ENCODE measurements at regions not wholly inside any gene's neighbourhood (a gene's known extent, or its start where the extent isn't known, plus 50 kb on each side); places are given as distances from the start of the nearest gene placed in this dataset.

DNA sequence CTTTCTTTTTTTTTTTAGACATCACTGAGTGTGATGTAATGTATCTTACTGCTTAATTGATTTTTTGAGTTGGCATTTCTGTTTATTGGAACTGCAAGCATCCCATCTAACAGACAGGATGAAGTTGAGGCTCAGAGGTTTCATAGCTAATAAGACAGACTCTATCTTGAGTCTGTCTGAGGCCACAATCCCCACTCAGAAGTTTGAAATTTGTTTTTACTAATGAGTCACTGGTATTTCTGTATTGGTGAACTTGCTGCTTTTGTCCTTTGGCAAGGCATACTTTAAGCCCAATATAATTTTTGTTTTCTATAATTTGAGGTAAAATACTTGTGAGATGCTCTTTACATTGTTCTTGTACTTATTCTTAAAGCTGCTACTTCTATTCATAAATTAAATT lies 491.2 kb downstream of the PSAT1 start:
- TF ChIP-seq POLR2A (IDR thresholded peaks at IDR 0.05) = no peak
- TF ChIP-seq, protein P1, sequence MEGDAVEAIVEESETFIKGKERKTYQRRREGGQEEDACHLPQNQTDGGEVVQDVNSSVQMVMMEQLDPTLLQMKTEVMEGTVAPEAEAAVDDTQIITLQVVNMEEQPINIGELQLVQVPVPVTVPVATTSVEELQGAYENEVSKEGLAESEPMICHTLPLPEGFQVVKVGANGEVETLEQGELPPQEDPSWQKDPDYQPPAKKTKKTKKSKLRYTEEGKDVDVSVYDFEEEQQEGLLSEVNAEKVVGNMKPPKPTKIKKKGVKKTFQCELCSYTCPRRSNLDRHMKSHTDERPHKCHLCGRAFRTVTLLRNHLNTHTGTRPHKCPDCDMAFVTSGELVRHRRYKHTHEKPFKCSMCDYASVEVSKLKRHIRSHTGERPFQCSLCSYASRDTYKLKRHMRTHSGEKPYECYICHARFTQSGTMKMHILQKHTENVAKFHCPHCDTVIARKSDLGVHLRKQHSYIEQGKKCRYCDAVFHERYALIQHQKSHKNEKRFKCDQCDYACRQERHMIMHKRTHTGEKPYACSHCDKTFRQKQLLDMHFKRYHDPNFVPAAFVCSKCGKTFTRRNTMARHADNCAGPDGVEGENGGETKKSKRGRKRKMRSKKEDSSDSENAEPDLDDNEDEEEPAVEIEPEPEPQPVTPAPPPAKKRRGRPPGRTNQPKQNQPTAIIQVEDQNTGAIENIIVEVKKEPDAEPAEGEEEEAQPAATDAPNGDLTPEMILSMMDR (IDR thresholded peaks at IDR 0.05) = no peak
- TF ChIP-seq POLR2AphosphoS5 (IDR thresholded peaks at IDR 0.05) = no peak
- TF ChIP-seq EP300 (IDR thresholded peaks at IDR 0.05) = no peak
